ENCODE measurements at regions not wholly inside any gene's neighbourhood (a gene's known extent, or its start where the extent isn't known, plus 50 kb on each side); places are given as distances from the start of the nearest gene placed in this dataset.

DNA sequence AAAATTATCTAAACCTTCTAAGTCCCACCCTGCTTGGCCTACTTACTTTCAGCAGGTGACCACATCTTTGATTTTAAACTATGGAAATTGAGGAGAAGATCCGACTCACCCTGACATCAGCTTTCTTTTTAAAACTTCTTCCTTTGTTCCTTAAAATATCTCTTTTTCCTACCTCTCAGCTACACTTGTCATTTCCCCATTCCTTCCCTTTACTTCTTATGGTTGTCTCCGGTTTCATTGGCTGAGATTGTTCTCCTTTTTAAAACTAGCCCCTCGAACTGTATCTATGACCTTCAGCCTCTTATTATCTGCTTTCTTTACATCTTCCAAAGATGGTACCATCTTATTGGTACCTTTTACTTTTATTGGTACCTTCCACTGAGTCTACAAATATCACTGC is 87.8 kb upstream of the NRIP1 start:
- H3K4me1 ChIP-seq (ENCODE audit: control insufficient read depth, insufficient read depth, low read length), result no peaks in the 10 kb centered on the region
- H3K9me3 ChIP-seq (ENCODE audit: control insufficient read depth, insufficient read depth, low read length), result peaks cover 2% of the 10 kb centered on the region
- no peak overlapping the region for H3K4me3 ChIP-seq (ENCODE audit: low read depth, low read length)
- no peak overlapping the region for H3K9ac ChIP-seq (ENCODE audit: low read depth, low read length)
- no peaks in the 10 kb centered on the region for H3K27me3 ChIP-seq (ENCODE audit: control insufficient read depth, insufficient read depth, low read length)
- no peaks in the 10 kb centered on the region for H3K36me3 ChIP-seq (ENCODE audit: control insufficient read depth, insufficient read depth, low read length)

- H3K27me3 ChIP-seq (ENCODE audit: control insufficient read depth, insufficient read depth, low read length), result no peaks in the 10 kb centered on the region
- H3K4me1 ChIP-seq (ENCODE audit: control insufficient read depth, insufficient read depth, low read length), result no peaks in the 10 kb centered on the region
- H3K4me3 ChIP-seq (ENCODE audit: low read depth, low read length), result no peak overlapping the region
- H3K36me3 ChIP-seq (ENCODE audit: control insufficient read depth, insufficient read depth, low read length), result no peaks in the 10 kb centered on the region
- no peak overlapping the region for H3K9ac ChIP-seq (ENCODE audit: low read depth, low read length)
- peaks cover 2% of the 10 kb centered on the region for H3K9me3 ChIP-seq (ENCODE audit: control insufficient read depth, insufficient read depth, low read length)
These were observed 94.7 kb upstream of the NRIP1 start for GRCh38 chr21:15159382-15160020.

DNA sequence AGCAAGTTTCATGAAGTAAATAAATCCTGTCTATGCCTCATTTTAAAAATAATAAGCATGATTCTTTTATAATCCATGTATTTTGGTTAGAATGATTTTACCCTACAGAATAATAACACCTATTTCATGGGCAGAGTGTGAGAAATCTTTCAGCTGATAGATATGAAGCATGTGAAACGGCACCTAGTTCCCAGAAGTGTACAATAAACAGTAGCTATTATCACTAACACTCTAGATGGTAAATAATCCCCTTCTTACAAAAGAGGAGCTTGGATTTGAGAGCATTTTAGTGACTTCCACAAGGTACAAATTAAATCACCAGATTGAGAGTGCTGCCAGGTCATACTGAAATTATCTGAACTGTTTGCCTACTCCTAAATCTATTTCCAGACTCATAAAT is 95.3 kb upstream of the NRIP1 start:
- Histone ChIP-seq H3K27me3 (ENCODE audit: control insufficient read depth, insufficient read depth, low read length) (no peaks in the 10 kb centered on the region), H3K36me3 (ENCODE audit: control insufficient read depth, insufficient read depth, low read length) (no peaks in the 10 kb centered on the region)

GRCh38 chr21:15162921-15163320 is 98.1 kb upstream of the NRIP1 start:
- H3K4me3 ChIP-seq (ENCODE audit: low read depth, low read length), result no peak overlapping the region
- H3K9me3 ChIP-seq (ENCODE audit: control insufficient read depth, insufficient read depth, low read length), result no peaks in the 10 kb centered on the region
- no peaks in the 10 kb centered on the region for H3K27me3 ChIP-seq (ENCODE audit: control insufficient read depth, insufficient read depth, low read length)
- H3K36me3 ChIP-seq (ENCODE audit: control insufficient read depth, insufficient read depth, low read length), result no peaks in the 10 kb centered on the region
- H3K4me1 ChIP-seq (ENCODE audit: control insufficient read depth, insufficient read depth, low read length), result no peaks in the 10 kb centered on the region
- no peak overlapping the region for H3K9ac ChIP-seq (ENCODE audit: low read depth, low read length)

More for the DNA sequence above, 95.3 kb upstream of the NRIP1 start:
- no peak overlapping the region for H3K9ac ChIP-seq (ENCODE audit: low read depth, low read length)
- peaks cover 2% of the 10 kb centered on the region for H3K9me3 ChIP-seq (ENCODE audit: control insufficient read depth, insufficient read depth, low read length)
- no peak overlapping the region for H3K4me3 ChIP-seq (ENCODE audit: low read depth, low read length)
- no peaks in the 10 kb centered on the region for H3K4me1 ChIP-seq (ENCODE audit: control insufficient read depth, insufficient read depth, low read length)

- Histone ChIP-seq H3K4me3 (ENCODE audit: low read depth, low read length) (no peak overlapping the region), H3K27me3 (ENCODE audit: control insufficient read depth, insufficient read depth, low read length) (no peaks in the 10 kb centered on the region), H3K9ac (ENCODE audit: low read depth, low read length) (no peak overlapping the region), H3K4me1 (ENCODE audit: control insufficient read depth, insufficient read depth, low read length) (no peaks in the 10 kb centered on the region), H3K9me3 (ENCODE audit: control insufficient read depth, insufficient read depth, low read length) (no peaks in the 10 kb centered on the region), H3K36me3 (ENCODE audit: control insufficient read depth, insufficient read depth, low read length) (no peaks in the 10 kb centered on the region)
These were observed 99.5 kb upstream of the NRIP1 start for GRCh38 chr21:15164273-15164672.

- Histone ChIP-seq H3K4me1 (ENCODE audit: control insufficient read depth, insufficient read depth, low read length) (no peaks in the 10 kb centered on the region), H3K4me3 (ENCODE audit: low read depth, low read length) (no peak overlapping the region), H3K36me3 (ENCODE audit: control insufficient read depth, insufficient read depth, low read length) (no peaks in the 10 kb centered on the region)
These were observed 100.0 kb upstream of the NRIP1 start for GRCh38 chr21:15164678-15165303.

GRCh38 chr21:15170614-15171013 is 105.8 kb upstream of the NRIP1 start:
- no peaks in the 10 kb centered on the region for H3K36me3 ChIP-seq (ENCODE audit: control insufficient read depth, insufficient read depth, low read length)
- no peak overlapping the region for H3K4me3 ChIP-seq (ENCODE audit: low read depth, low read length)
- H3K4me1 ChIP-seq (ENCODE audit: control insufficient read depth, insufficient read depth, low read length), result no peaks in the 10 kb centered on the region
- no peak overlapping the region for H3K9ac ChIP-seq (ENCODE audit: low read depth, low read length)
- H3K9me3 ChIP-seq (ENCODE audit: control insufficient read depth, insufficient read depth, low read length), result no peaks in the 10 kb centered on the region
- no peaks in the 10 kb centered on the region for H3K27me3 ChIP-seq (ENCODE audit: control insufficient read depth, insufficient read depth, low read length)

More at GRCh38 chr21:15164678-15165303, 100.0 kb upstream of the NRIP1 start:
- Histone ChIP-seq H3K27me3 (ENCODE audit: control insufficient read depth, insufficient read depth, low read length) (no peaks in the 10 kb centered on the region), H3K9ac (ENCODE audit: low read depth, low read length) (no peak overlapping the region), H3K9me3 (ENCODE audit: control insufficient read depth, insufficient read depth, low read length) (no peaks in the 10 kb centered on the region)

DNA sequence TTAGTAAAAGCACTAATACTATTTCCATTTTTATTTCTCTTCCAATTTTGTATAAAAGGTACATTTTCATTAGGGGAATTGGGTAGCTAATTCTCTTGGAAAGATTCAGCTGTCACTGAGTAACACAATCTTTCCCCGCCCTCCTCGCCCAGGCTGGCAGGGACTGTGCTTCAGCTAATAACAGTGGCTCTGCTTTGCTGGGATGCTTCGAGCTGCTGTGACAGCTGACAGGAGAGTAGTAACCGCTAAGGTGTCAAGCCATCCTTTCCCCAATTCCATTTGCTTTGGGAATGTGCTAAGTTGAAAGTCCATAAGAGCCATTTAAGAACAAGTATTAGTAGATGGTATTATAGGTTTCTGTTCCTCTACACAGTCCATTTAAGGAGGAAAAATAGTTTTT is 106.7 kb upstream of the NRIP1 start:
- no peak overlapping the region for H3K4me3 ChIP-seq (ENCODE audit: low read depth, low read length)
- H3K4me1 ChIP-seq (ENCODE audit: control insufficient read depth, insufficient read depth, low read length), result no peaks in the 10 kb centered on the region
- H3K36me3 ChIP-seq (ENCODE audit: control insufficient read depth, insufficient read depth, low read length), result no peaks in the 10 kb centered on the region
- no peak overlapping the region for H3K9ac ChIP-seq (ENCODE audit: low read depth, low read length)
- H3K9me3 ChIP-seq (ENCODE audit: control insufficient read depth, insufficient read depth, low read length), result no peaks in the 10 kb centered on the region
- no peaks in the 10 kb centered on the region for H3K27me3 ChIP-seq (ENCODE audit: control insufficient read depth, insufficient read depth, low read length)

DNA sequence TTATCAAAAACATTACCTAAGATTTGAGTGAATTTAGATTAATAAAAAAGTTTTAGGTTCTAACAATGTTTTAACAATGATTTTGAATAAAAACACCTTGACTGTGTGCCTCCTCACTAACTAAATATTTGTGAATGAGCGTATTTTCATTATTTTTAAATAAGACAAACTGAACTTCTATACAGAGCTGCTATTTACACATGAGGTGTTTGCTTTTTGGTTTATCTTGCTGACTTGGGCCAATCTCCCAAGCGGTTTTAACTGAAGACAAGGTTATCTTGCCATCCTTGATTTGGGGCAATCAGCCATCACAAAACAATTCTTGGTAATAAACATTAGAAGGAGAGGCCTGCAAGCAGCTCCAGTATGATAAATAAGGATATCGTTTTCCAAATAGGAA is 108.2 kb upstream of the NRIP1 start:
- H3K4me1 ChIP-seq (ENCODE audit: control insufficient read depth, insufficient read depth, low read length), result no peaks in the 10 kb centered on the region
- no peaks in the 10 kb centered on the region for H3K27me3 ChIP-seq (ENCODE audit: control insufficient read depth, insufficient read depth, low read length)
- no peaks in the 10 kb centered on the region for H3K9me3 ChIP-seq (ENCODE audit: control insufficient read depth, insufficient read depth, low read length)
- no peaks in the 10 kb centered on the region for H3K36me3 ChIP-seq (ENCODE audit: control insufficient read depth, insufficient read depth, low read length)
- H3K9ac ChIP-seq (ENCODE audit: low read depth, low read length), result no peak overlapping the region
- no peak overlapping the region for H3K4me3 ChIP-seq (ENCODE audit: low read depth, low read length)

- H3K4me3 ChIP-seq (ENCODE audit: low read depth, low read length), result no peak overlapping the region
- H3K9me3 ChIP-seq (ENCODE audit: control insufficient read depth, insufficient read depth, low read length), result no peaks in the 10 kb centered on the region
- no peak overlapping the region for H3K9ac ChIP-seq (ENCODE audit: low read depth, low read length)
- no peaks in the 10 kb centered on the region for H3K27me3 ChIP-seq (ENCODE audit: control insufficient read depth, insufficient read depth, low read length)
- H3K4me1 ChIP-seq (ENCODE audit: control insufficient read depth, insufficient read depth, low read length), result no peaks in the 10 kb centered on the region
- no peaks in the 10 kb centered on the region for H3K36me3 ChIP-seq (ENCODE audit: control insufficient read depth, insufficient read depth, low read length)
These were observed 110.1 kb upstream of the NRIP1 start for GRCh38 chr21:15174923-15175322.

GRCh38 chr21:15182731-15183130 is 117.9 kb upstream of the NRIP1 start:
- no peaks in the 10 kb centered on the region for H3K4me1 ChIP-seq (ENCODE audit: control insufficient read depth, insufficient read depth, low read length)
- H3K36me3 ChIP-seq (ENCODE audit: control insufficient read depth, insufficient read depth, low read length), result no peaks in the 10 kb centered on the region
- no peak overlapping the region for H3K9ac ChIP-seq (ENCODE audit: low read depth, low read length)
- H3K9me3 ChIP-seq (ENCODE audit: control insufficient read depth, insufficient read depth, low read length), result no peaks in the 10 kb centered on the region
- H3K27me3 ChIP-seq (ENCODE audit: control insufficient read depth, insufficient read depth, low read length), result no peaks in the 10 kb centered on the region
- H3K4me3 ChIP-seq (ENCODE audit: low read depth, low read length), result no peak overlapping the region

GRCh38 chr21:15183813-15184257 is 119.0 kb upstream of the NRIP1 start:
- H3K36me3 ChIP-seq (ENCODE audit: control insufficient read depth, insufficient read depth, low read length), result no peaks in the 10 kb centered on the region
- no peaks in the 10 kb centered on the region for H3K4me1 ChIP-seq (ENCODE audit: control insufficient read depth, insufficient read depth, low read length)
- H3K4me3 ChIP-seq (ENCODE audit: low read depth, low read length), result no peak overlapping the region
- no peaks in the 10 kb centered on the region for H3K27me3 ChIP-seq (ENCODE audit: control insufficient read depth, insufficient read depth, low read length)
- no peak overlapping the region for H3K9ac ChIP-seq (ENCODE audit: low read depth, low read length)
- no peaks in the 10 kb centered on the region for H3K9me3 ChIP-seq (ENCODE audit: control insufficient read depth, insufficient read depth, low read length)
